D721Med (cell line): ENCODE measurements at regions not wholly inside any gene's neighbourhood (a gene's known extent, or its start where the extent isn't known, plus 50 kb on each side); places are given as distances from the start of the nearest gene placed in this dataset.

Source experiments
- DNase-seq: peaks from one replicate; pipeline ENCODE4 v3.0.0; 2011; ENCODE audit warnings: low spot score; ENCODE audit not compliant: insufficient read length
- FAIRE-seq: peaks from 2 replicates; lab custom pipeline; 2011; peaks lifted over from hg19 to GRCh38; lab: Jason Lieb, UNC
- TF ChIP-seq, protein P1 (sequence below): IDR thresholded peaks from 2 replicates; pipeline ENCODE4 v1.5.1; 2012; ENCODE audit warnings: mild to moderate bottlenecking, control low read depth; ENCODE audit not compliant: insufficient read depth; ENCODE audit errors: missing control alignments

DNA sequence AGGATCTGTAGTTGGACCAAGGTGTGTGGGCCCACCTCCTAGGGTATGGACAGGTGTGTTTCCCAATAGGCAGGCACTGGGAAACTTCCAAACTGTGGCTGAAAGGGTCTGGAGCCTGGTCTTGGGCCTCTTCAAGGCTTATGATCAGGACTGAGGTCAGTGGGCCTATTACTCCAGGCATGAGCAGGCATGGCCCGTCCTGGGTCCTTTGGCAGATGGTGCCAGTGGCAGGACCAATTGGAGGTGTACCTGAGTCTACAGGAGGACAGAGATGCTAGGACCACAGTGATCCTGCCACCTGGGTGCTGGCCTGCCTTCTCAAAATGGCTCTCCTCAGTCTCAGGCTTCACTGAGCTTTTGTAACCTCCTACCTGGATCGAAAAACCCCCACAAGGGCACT lies 95.4 kb downstream of the RAB18 start:
- TF ChIP-seq, protein P1, sequence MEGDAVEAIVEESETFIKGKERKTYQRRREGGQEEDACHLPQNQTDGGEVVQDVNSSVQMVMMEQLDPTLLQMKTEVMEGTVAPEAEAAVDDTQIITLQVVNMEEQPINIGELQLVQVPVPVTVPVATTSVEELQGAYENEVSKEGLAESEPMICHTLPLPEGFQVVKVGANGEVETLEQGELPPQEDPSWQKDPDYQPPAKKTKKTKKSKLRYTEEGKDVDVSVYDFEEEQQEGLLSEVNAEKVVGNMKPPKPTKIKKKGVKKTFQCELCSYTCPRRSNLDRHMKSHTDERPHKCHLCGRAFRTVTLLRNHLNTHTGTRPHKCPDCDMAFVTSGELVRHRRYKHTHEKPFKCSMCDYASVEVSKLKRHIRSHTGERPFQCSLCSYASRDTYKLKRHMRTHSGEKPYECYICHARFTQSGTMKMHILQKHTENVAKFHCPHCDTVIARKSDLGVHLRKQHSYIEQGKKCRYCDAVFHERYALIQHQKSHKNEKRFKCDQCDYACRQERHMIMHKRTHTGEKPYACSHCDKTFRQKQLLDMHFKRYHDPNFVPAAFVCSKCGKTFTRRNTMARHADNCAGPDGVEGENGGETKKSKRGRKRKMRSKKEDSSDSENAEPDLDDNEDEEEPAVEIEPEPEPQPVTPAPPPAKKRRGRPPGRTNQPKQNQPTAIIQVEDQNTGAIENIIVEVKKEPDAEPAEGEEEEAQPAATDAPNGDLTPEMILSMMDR: no peak
- no peak for DNase-seq
- no peak for FAIRE-seq

DNA sequence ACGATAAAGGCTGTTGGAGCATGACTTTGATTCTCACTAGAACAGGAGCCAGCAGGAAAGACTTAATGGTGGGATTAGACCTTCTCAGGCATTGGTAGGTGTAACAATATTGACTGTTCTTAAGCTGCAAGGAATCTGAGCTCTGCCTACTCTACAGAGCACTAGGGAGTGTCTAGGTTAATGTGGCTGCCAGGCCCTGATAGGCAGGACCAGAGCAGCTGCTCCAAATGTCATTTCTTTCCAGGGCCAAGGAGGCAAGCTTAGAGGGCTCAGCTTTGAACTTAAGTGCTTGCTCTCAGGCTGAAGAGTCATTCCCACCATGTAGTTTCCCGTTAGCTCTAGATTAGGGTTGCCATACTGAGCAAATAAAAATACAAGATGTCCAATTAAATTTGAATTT lies 96.8 kb downstream of the RAB18 start:
- TF ChIP-seq, protein P1: no peak
- FAIRE-seq (no peak), DNase-seq (no peak)

DNA sequence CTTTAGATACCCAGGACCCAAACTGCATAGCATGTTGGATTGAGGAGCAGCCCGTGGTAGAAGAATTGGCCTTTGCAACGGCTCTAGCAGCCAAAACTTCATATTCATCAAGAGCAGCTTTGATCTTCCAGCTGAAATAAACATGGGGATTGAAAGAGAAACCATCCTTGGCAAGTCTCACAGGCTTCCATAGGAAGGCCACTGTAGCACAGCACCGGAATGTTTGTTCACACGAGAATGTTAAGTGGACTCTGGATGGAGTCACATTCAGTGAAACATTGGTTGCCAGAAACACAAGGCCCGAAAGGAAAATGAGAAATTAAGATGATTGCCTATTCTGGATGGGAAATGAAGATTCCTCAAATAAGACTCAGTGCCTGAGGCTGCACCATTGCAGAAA lies 97.4 kb downstream of the RAB18 start:
- TF ChIP-seq, protein P1: no peak
- FAIRE-seq: no peak
- DNase-seq: no peak

DNA sequence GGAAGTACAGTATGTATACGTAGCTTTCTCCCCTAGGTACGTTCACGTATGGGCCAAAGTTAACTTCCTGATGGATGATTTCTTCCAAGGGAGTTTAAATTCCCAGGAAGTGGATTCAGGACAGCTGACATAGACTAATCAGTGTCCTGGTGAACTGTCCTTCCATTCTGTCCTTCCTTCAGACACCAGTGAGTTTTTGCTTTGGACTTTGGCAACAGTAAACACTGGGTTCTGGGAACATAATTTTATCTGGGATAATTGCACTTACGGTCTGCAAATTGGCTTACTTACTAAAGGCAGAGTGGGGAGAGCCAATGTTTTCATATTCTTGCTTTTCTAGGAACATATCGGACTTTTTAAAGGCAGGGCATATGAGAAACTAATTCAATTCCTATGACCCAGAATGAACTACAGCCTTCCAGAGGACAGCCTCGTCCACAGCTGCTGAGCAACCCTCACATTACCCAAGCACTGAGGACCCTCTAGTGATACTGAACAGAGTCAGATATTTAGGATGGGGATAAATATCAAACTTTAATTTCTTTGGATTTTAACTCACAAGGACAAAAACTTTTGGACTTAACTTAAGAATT lies 97.9 kb downstream of the RAB18 start:
- TF ChIP-seq, protein P1: no peak
- FAIRE-seq: no peak
- DNase-seq: no peak

DNA sequence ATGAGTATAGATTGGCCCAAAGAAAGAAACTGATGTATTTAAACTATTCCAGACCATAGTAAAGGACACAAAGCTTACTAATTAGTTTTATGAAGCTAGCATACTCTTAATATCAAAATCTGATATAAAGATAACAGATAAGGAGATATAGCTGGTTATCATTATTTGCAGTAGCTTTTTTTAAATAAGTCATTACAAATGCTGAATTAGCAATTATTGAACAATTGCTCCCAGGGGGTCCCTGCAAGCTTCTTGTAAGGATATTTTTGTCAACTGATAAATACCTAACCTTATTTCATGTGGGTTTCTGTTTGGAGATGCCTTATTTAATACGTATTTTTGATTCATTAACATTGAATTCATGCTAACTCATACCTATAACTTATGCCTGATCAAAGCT lies 99.0 kb downstream of the RAB18 start:
- TF ChIP-seq, protein P1: no peak
- DNase-seq (no peak), FAIRE-seq (peak; percentile 71)

DNA sequence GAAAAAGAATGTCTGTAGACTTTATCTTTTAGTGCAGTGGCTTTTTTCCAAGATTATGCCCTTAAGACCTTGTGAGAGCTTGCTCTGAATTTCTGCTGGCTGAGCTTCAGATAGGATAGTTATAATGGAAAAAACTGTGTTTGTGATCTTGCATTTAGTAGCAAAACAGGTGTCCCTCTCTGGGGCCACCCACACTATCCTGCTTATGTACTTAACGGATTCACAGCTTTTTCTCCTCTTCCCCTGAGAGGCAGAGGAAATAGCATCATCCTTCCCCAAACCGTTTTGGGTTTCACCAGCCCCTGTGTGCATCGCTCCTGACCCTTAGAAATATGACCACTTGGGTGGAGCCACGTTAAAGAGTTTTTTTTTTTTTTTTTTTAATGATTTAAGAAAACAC lies 101.2 kb downstream of the RAB18 start:
- TF ChIP-seq, protein P1: no peak
- DNase-seq: no peak
- no peak for FAIRE-seq

DNA sequence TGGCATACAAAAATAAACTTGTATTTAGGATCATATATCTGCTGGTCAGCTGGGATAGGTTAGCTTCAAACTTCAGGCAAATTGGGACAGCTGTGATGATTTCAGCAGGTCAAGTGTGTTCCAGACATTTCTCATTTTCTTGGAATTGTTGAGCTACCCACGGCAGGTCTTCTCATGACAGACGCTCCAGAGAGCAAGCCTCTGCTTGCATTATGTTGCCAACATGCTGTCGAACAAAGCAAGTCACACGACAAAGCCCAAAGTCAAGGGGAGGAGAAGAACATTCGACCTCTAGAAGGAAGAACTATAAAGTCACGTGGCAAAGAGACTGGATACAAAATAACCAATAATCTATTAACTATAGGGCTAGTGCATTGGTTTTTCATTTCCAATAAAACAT lies 103.5 kb downstream of the RAB18 start:
- no peak for FAIRE-seq

More for the DNA sequence above, 103.5 kb downstream of the RAB18 start:
- TF ChIP-seq, protein P1: no peak
- DNase-seq: no peak
